ENCODE measurements at regions not wholly inside any gene's neighbourhood (a gene's known extent, or its start where the extent isn't known, plus 50 kb on each side); places are given as distances from the start of the nearest gene placed in this dataset.

DNA sequence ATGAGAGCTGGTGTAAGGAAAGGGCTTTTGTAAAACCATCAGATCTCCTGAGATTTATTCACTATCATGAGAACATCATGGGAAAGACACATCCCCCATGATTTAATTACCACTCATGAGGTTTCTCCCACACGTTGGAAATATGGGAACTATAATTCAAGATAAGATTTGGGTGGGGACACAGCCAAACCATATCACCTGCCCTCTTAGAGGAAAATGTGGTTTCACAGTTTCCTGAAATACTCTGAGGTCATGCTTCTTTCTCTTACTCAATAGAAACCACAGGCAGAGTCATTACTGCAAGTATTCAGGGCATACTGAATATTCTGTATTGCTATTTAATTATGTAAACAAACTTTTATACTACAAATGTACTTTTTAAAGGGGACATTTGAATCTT is 1453.3 kb downstream of the PCDH18 start:
- no peak for DNase-seq (ENCODE audit: low read depth)

DNA sequence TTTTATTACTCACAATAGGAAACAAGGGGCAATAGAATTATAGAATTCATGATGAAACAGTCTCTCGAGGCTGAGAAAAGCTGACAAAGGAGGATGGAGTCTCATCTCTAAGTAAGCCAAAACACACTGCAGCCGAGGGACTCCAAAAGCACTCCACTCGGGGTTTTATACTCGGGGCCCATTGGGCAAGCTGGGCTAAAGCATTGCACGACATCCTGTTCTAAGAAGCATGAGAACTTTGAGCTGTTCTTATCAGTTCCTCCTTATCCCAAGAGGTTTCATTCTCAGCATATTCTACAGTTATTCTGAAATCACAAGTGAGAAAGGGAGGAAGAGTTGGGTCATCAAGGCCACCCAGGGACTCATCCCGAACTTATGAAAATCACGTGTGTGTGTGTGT is 1475.5 kb downstream of the PCDH18 start:
- DNase-seq (ENCODE audit: low read depth) = no peak

DNA sequence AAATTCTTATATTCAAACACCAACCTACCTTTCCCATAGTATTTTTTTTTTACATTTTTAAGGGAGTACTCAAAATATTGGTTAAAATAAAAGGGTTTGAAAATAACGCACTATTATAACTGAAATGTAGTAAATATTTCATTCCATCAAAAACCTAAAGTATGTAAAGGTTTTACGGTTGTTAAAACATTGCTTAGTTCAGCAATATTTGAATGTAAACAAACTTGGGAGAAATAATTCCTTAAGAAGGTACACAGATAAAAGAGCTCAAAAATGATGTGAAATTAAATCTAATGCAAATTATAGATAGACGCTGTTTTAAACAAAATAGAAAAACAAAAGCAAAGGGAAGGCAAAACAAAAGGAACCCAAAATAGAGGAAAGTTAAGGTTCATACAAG is 1476.9 kb downstream of the PCDH18 start:
- DNase-seq (ENCODE audit: low read depth) = no peak

DNA sequence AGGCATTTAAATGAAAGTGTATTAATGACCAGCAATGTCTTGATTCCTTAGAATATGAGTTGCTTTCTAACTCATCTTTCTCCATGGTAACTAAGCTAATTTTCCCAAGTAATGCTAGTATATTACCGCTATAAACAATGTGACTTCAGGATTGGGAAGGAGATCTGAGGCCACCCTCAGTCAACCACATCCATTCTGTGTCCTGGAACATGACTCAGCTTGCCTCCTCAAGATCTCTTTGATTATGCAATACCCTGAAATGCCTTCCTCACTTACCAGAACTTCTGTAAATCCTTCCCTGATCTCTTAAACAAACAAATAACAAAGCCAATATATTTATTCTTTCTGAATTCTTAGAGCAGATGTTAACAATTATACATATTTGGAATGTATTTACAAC is 1495.5 kb downstream of the PCDH18 start:
- DNase-seq (ENCODE audit: low read depth) = no peak

DNA sequence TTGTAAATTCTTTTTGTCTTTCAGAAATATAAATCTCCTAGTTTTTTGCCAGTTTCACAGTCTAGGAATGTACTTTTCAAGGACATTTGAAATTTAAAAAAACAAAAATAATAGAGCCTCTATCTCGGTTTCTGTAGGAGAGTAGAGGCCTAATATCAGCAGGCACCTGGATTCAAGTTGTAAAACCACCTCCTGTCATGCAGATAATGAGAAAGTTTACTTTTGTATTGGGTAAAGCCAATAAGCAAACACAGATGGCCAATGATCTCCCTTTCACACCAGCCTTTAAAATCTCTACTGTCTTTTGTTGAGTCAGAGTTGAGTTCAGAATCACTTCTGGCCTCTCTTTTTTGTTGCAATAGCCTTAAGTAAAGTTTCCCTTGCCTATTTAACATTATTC is 1499.9 kb downstream of the PCDH18 start:
- no peak for DNase-seq (ENCODE audit: low read depth)

DNA sequence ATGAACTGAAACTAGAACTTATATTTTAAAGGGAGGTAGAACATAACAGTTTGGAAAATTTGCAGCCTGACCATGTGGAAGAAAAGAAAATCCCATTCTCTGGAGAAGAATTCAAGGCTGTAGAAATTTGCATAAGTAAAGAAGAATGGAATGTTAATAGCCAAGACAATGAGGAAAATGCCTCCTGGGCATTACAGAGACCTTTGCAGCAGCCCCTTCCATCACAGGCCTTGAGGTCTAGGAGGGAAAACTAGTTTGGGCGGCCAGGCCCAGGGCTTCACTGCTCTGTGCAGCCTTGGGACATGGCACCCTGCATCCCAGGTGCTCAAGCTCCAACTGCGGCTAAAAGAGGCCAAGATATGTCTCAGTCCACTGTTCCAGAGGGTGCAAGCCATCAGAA is 1506.8 kb downstream of the PCDH18 start:
- no peak for DNase-seq (ENCODE audit: low read depth)

DNA sequence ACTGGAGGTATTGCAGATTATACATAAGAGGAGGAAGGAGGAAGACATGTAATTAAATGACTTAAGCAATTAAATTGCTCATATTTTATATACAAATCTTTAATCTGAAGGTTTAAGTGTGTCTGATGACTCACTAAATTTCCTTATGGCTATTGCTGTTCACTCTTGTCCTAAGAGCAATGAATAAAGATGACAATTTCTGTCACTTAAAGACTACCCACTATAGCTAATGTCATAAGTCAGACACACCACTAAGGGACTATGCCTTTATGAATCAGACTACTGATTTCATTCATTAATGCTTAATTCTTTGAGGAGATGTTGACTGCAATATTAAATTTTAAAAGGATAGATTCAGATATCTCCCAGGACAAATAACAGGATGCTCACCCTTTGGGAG is 1514.7 kb downstream of the PCDH18 start:
- no peak for DNase-seq (ENCODE audit: low read depth)

DNA sequence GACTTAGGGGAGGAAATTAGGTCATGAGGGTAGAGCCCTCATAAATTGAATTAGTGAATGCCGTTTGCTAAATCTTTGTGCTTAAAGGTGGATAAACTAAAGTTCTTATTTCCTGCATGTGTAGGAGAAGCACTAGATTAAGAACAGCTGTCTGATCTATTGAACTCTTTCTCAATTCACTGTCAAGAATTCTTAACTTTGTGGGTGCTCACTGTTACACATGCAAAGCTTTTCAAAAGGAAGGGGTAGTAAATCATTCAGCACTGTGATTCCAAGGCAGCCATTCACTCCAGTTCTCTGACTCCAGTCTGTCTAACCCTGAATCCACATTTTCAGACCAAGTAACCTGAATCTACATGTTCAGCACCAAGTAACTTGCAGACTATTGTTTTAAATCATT is 1520.1 kb downstream of the PCDH18 start:
- DNase-seq (ENCODE audit: low read depth) = no peak

DNA sequence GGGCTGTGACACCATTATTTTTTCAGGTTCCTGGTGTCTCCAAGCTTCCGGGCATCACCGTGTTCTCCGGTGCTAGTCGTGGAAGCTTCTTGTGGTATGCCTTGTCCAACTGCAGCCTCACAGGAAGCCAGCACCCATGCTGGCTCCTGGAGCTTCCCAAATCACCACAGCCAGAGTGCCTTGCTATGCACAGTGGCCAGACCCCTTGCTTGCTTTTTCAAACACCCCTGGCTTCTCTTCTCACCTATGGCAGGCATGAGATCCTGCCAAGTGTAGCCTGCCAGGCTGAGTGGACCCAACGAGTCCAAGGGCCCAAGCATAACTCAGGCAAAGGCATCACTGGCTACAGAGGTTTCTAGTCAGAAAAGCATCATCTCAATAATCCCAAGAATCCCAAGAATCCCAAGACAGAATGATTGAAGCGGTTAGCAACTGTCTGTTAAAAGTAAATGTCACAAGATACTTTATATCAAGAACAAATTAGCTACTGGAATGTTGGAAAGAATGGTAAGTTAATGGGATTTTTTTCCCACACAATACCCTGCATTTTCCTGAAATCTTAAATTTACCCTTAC is 1522.9 kb downstream of the PCDH18 start:
- DNase-seq (ENCODE audit: low read depth) = no peak

DNA sequence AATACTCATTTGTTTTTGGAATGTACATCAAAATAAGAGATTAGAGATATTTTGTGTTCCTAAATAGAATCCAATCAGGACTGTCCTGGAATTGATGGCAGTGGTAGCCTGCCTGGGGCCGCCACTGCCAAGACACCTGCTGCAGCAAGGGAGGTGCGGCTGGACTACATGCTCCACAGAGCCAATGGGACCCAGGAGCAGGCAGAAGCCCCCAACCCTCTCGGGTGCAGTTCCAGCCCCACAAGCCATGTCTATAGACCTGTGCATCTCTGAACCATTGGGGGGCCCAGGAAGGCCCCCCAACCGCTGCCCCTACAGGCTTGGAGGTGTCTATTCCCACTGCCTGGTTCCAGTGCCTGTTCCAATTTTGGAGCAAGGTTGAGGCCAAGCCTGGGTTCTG is 1524.3 kb downstream of the PCDH18 start:
- DNase-seq (ENCODE audit: low read depth) = no peak

DNA sequence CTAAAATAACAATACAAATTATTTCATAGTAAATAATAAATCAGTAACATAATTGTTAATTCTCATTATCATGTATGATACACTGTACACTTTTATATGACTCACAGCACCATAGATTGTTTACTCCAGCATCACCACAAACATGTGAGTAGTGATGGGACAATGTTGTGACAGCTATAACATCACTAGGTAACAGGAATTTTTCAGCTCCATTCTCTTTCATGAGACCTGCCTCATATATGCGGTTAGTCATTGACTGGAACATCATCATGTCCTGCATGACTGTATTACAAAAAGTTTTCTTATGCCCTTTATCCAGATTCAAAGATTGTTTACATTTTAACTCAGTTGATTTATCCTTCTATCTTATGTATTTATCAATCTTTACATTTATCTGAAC is 1530.0 kb downstream of the PCDH18 start:
- DNase-seq (ENCODE audit: low read depth) = no peak

DNA sequence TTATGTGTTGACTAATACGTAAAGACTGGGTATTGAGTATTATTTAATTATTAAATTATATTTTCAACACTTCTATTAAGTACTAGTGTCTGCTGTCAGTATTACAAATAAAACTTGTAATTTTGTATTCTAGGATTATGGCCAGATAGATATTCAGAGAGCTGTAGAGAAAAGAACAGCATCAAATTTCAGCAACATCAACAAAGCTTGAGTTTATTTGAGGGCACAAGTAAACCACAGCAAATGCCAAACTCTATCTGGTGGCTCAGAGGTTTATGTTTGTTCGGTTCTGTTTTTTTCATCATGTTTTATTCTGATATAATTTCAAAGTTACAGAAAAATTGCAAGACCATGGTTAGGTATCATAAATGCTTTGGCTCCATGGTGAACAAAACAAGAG is 1530.5 kb downstream of the PCDH18 start:
- DNase-seq (ENCODE audit: low read depth) = no peak

DNA sequence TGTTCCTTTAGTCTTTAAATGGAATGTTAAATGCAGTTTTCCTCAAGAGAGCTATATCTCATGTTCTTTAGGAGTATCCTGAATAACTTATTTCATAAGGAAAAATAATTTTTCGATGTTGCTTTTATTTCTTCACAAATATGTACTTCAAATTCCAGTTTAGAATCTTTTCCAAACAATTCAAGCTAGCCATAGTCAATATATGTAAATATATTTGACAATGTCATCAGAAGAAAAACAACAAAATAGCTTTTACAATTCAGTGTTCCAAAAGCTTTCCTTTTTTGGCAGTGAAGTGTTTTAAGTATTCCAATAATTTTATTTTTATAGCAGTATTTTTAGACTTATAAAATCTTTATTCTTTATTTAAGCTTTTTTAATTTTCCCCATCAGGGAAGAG is 1532.0 kb downstream of the PCDH18 start:
- DNase-seq (ENCODE audit: low read depth) = no peak

DNA sequence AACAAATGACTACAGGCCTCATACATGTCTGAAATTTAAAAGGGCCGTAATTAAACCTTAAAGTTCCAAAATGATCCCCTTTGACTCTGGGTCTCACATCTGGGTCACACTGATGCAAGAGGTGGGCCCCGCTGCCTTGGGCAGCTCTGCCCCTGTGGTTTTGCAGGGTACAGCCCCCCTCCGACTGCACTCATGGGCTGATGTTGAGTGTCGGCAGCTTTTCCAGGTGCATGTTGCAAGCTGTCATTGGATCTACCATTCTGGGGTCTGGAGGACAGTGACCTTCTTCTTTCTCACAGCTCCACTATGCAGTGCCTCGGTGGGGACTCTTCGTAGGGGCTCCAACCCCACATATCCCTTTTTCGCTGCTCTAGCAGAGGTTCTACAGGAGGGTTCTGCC is 1537.9 kb downstream of the PCDH18 start:
- no peak for DNase-seq (ENCODE audit: low read depth)

DNA sequence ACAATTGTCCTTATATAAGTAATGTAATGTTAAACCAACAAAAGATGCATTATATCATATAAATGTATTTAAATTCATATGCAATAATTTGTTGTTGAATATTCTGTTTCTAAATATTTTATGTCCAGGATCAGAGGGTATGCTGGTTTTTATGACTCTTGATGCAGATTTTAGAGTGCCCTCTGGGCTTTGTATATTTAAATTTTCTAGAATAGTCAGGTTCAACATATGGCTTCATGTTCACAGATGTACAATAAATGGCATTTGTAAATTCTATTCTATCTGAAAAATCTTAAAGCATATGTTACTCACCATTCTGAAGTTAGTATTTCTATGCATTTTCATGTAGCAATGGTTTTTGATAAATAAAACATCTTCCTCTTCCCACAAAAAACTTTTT is 1555.4 kb downstream of the PCDH18 start:
- DNase-seq (ENCODE audit: low read depth) = no peak

DNA sequence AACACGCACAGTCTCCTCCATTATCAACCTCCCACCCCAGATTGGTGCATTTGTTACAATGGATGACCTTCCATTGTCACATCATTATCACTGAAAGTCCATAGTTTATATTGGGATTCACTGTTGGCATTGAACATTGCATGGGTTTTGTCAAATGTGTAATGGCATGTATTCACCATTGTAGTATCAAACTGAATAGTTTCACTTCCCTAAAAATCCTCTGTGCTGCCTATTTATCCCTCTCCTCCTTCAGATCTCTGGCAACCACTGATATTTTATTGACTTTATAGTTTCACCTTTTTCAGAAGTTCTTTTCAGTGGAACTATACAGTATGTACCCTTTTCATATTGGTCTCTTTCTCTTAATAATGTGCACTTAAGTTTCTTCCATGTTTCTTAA is 1565.4 kb downstream of the PCDH18 start:
- DNase-seq (ENCODE audit: low read depth) = no peak

DNA sequence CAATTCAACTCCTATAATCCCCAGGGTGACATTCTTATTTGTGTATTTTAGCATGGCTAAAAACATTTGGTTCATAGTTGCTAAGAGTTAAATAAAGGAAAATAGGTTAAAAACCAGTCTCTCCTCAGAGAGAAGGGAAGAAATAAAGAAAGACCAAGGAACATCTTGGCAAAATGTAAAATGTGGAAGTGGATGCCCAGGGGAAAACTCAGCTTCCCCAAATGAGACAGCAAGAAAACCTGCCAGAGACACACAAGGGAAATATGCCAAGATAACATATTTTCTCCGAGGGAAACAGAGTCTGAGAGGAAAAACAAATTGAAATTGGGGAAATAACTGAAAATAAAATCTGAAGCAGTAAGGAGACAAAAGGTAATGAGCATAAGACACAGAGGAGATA is 1569.3 kb downstream of the PCDH18 start:
- DNase-seq (ENCODE audit: low read depth) = no peak

DNA sequence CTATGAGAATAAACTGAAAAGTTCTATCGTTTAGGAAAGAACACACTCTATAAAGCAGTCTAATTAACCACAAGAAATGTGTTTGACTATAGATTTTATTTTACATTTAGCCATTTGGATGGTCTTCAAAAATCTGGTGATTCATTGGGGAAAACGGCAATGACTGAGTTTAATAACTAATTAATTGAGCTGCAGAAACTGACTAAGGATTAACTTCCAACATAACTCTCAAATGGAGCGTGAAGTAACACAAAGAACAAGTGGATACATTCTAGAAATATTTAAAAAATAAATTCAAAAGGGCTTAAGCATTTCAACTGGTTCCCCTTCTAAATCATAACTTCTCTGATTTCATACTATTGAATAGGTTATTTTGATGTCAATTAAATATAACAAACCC is 1582.4 kb downstream of the PCDH18 start:
- DNase-seq (ENCODE audit: low read depth) = no peak

DNA sequence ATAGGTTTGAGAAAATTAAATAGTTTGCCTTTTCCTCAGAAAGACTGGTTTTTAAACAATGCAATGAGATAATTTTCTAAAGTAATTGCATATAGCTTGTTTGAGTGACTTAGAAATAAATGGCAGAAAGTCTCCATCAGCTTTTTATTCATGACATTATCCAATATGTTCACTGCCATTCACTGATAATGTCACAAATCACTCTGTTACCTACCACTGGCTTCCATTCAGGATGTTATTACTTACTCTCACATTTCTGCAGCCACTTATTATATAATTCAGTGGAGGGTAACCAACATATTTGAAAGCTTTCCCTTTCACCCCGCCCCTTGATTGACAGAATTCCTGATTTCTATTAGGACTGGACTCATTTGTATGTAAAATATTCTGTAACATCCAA is 1583.5 kb downstream of the PCDH18 start:
- DNase-seq (ENCODE audit: low read depth) = no peak

DNA sequence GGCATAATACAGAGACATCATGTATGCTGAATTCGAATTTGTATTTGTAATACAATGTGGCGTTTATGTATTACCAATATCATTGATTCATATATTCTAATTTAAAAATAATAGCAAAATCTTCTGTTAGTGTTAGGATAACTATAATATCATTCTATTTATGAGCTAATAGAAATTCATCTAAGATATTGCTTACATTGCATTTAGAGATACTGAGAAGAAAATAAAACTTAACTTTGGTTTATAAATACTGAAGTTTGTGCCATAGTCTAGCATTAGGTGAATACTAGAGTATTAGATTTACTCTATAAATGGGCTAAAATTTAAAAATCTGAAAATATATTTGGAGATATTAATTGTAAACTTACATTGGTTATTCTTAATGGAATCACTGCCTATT is 1590.6 kb downstream of the PCDH18 start:
- no peak for DNase-seq (ENCODE audit: low read depth)

DNA sequence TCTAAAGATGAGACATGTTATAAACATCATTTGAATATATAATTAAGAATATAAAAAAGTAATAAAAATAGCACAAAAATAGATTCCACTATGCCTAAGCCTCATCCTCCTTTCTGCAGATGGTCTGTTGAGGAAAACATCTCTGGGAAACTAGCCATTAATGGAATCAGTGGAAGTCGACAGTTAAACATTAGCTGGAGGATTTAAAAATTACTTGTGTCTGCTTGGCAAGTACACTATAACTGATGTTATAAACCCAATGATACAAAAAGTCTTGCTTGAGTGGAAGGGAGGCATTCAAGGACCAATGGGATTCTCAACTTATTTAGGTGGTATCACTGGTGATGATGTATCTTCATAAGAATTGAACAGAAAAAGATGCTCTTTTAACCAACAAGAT is 1598.3 kb downstream of the PCDH18 start:
- DNase-seq (ENCODE audit: low read depth) = no peak

DNA sequence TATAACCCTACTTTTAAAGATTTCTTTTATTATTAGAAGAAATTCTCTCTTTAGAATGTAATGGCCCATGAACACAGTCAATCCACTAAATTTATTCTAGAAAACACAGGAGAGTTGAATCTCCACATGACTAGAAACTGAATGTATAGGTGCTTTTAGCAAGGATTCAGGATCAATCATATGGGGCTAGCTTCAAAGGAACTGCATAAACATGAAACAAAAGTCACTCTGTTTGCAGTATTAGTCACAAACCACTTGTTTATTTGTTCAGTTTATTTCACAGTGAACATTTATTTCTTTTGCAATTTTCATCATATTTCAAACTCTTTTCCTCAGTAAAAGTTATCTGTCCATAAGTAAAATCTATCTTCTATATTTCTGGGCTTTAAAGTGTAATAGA is 1604.6 kb downstream of the PCDH18 start:
- DNase-seq (ENCODE audit: low read depth) = no peak

DNA sequence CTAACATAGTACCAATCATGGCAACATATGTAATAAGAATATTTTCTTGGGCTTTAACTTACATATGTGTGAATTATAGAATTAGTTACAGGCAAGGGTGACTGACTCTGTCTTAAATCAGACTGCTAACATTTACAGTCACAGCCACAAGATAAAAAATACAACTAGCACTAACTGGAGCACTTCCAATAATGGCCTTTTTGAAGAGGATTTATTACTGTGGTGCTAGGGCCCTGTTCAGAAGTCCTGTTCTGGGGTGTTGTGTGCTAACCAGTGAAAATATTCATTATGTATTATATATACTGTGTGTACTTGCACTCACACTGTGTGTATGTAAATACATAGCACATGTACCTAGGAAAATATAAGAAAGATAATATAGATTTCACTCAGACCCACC is 1611.2 kb downstream of the PCDH18 start:
- DNase-seq (ENCODE audit: low read depth) = no peak

DNA sequence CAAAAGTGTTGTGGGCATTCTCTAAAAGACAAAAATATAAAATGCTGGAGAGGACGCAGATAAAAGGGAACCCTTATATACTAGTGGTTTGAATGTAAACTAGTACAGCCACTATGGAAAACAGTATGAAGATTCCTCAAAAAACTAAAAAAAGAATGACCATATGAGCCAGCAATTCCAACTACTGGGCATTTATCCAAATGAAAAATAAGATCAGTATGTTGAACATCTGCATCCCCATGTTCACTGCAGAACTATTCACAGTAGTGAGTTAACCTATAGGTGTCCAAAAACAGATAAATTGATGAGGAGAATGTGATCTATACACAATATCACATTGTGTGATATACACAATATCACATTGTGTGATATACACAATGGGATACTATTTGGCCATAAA is 1615.3 kb downstream of the PCDH18 start:
- no peak for DNase-seq (ENCODE audit: low read depth)

DNA sequence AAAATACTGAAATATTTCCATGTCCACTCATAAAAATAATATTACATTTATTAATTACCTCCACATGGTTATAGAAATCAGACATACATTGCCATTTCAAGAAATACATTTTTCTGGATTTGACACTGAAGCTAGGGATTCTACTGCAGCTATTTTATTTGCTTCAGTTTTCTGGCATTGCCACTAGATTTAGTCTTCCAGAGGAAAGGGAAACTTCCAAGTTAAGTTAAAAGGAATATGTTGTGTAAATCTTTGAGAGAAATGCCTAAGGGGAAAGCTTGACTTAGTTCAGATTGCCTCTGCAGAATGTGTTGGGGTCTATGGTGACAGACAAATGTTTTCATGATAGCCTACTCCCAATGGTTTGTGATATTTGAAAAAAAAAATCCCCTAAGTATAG is 1631.3 kb downstream of the PCDH18 start:
- DNase-seq (ENCODE audit: low read depth) = no peak

All from CMK (cell line).